ENCODE measurements at regions not wholly inside any gene's neighbourhood (a gene's known extent, or its start where the extent isn't known, plus 50 kb on each side); places are given as distances from the start of the nearest gene placed in this dataset.

DNA sequence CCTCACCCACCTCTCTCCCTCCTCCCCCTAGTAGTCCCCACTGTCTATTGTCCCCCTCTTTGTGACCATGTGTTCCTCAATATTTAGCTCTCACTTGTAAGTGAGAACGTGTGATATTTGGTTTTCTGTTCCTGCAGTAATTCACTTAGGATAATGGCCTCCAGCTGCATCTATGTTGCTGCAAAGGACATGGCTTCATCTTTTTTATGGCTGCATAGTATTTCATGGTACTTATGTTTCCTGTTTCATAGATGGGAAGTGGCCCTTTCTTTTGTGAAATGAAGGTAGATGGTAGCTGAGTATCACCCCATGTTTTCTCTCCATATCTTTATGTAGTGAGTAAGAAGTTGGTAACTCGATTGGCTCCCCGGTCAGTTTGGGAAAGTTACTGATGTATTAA lies 66.6 kb upstream of the CREB3L1 start:
- TF ChIP-seq, protein P1, sequence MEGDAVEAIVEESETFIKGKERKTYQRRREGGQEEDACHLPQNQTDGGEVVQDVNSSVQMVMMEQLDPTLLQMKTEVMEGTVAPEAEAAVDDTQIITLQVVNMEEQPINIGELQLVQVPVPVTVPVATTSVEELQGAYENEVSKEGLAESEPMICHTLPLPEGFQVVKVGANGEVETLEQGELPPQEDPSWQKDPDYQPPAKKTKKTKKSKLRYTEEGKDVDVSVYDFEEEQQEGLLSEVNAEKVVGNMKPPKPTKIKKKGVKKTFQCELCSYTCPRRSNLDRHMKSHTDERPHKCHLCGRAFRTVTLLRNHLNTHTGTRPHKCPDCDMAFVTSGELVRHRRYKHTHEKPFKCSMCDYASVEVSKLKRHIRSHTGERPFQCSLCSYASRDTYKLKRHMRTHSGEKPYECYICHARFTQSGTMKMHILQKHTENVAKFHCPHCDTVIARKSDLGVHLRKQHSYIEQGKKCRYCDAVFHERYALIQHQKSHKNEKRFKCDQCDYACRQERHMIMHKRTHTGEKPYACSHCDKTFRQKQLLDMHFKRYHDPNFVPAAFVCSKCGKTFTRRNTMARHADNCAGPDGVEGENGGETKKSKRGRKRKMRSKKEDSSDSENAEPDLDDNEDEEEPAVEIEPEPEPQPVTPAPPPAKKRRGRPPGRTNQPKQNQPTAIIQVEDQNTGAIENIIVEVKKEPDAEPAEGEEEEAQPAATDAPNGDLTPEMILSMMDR (IDR thresholded peaks at IDR 0.05), result no peak
- TF ChIP-seq POLR2A (IDR thresholded peaks at IDR 0.05), result no peak
